Hematopoietic multipotent progenitor cell treated with erythropoietin and hydrocortisone succinate and interleukin-3 and kit ligand, for 6 days (in vitro differentiated cells): ENCODE measurements at regions not wholly inside any gene's neighbourhood (a gene's known extent, or its start where the extent isn't known, plus 50 kb on each side); places are given as distances from the start of the nearest gene placed in this dataset.
A peak's percentile ranks its signal among the peaks of the same experiment; 100 is the strongest.

ENCODE experiments used
- DNase-seq: peaks from one replicate; pipeline ENCODE4 v3.0.0-alpha.2; 2015

DNA sequence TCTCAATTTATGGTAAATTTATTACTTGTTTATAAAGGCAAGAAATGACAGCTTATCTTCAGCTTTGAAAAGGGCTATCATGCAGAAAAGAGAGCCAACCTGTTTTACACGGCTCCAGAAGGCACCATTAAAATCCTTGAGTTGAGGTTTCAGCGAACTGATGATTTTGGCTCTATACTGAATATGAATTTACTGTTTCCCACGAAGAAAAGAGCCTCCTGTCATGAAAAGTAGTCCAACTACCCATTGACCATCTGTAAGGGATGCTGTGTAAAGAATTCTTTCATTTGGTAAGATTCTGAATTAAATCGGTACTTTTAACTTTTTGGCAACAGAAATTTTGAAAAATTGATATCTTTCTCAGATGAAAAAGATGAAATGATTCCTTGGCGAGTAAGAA lies 657.6 kb upstream of the ZNF608 start:
- no peak for DNase-seq

DNA sequence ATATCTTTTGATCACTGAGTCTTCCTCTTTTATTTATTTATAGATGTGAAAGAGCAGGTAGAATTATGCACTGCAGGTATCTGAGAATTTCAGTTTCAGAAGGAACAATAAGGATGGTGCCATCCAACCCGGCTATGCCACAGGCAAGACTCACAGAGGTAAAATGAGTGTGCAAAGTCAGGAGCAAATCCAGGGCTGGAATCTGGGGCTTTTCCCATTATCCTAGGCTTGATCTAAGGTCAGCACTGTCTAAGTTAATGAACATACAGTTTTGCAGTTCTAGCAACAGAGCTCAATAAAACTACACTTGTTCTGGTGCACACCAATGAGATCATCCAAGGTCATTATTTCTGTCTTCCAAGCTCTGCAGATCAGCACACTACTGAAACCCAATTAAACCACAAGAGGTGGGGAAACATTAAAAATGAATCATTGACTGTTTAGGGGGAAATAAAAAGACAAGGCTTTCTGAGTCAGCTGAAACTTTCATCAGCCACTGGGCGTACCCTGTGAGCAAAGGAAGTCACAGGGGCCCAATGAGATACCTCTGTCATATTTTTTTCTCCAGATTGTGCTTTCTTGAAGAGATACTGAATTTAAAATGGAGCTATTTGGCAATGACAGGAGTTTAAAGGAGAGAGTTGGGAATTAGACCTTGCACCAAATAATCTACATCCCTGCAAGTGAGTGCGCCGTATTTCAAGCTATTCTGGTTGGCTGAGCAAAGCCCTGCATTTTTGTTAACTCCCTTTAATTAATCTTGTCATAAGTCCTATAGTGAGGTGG lies 662.2 kb upstream of the ZNF608 start:
- no peak for DNase-seq

GRCh38 chr5:125409234-125409860 lies 662.9 kb upstream of the ZNF608 start:
- DNase-seq, result no peak

DNA sequence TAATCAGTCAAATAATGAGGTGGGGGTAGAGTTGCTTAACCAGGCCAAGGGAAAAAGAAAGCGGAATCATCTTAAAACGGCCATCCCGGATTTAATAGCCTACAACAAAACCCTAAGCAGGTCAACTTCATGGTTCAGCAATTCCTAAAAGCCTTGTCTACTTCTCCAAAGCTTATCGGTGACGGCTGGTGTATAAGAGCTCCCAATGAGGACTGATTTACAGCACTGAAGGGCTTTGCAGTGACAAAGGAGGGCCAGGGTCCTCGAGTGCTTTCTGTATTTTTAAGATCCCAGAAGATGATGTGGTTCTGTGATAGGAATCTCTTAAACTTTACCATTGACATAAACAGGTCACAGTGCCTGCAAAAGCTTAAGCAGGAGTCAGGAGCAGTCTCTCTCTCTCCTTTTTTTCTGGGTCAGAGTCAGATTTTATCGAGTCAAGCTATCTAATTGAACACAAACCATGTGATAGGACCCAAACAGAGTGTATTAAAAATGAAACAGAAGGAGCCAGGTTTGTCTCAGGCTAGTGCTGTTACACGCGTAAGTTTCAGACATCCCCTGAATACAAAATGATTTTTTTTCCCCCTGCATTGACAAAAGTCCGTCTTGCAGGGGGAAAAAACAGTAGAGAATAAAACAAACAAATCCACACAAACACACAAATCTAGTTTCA lies 663.6 kb upstream of the ZNF608 start:
- DNase-seq, result no peak

DNA sequence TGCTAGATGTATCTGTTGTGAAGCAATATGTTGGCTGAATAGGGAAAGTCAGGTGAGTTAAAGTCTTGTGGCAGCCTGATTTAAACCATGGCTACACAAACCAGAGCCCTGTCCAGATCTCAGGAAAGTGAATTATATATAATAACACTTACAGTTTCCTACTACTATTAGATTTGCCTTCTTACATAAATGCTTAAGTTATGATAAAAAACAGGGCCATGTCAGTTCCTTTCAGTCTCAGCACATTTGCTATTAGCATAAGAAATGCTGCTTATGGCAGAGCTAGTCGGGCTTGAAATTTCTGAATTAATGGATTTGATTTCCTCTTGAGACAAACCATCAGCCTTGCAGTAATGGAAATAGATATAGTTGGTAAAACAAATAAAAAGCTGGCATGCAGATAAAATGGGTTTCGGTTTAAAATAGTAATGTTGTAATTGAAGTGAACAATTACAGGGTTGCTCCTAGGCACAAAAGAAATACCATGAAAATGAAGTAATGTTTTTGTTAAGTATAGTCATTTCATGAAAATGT lies 664.2 kb upstream of the ZNF608 start:
- DNase-seq, result no peak

DNA sequence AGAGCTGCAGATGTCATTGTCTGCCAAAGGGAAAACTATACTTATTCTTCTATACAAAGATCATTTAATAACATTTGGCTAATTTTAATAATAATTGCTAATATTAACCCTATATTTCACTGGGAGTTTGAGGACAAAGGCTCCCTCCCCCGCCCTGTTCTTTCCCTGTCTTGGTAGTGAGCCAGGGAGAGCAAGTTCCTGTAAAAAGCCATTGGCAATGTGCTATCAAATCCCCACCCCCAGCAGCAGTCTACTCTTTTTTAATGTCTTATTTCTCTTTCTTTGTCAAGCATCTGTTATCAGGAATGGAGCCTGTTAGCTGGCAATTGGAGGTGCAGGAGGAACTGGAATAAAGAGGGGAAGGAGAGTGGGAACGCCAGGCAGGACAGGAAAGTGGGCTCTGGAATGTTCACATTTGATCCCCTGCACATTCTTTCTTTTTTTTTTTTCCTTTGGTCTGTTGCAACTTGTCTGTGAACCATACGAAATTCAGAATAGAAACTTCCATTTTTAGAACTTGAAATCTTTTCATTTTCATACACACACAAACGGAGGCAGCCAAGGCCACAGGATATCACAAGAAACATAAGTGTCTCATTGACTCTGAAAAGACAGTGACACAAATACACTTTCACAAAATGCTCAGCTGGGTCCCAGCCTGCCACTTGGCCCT lies 664.8 kb upstream of the ZNF608 start:
- DNase-seq, result no peak

GRCh38 chr5:125411744-125412560 lies 665.5 kb upstream of the ZNF608 start:
- no peak for DNase-seq

DNA sequence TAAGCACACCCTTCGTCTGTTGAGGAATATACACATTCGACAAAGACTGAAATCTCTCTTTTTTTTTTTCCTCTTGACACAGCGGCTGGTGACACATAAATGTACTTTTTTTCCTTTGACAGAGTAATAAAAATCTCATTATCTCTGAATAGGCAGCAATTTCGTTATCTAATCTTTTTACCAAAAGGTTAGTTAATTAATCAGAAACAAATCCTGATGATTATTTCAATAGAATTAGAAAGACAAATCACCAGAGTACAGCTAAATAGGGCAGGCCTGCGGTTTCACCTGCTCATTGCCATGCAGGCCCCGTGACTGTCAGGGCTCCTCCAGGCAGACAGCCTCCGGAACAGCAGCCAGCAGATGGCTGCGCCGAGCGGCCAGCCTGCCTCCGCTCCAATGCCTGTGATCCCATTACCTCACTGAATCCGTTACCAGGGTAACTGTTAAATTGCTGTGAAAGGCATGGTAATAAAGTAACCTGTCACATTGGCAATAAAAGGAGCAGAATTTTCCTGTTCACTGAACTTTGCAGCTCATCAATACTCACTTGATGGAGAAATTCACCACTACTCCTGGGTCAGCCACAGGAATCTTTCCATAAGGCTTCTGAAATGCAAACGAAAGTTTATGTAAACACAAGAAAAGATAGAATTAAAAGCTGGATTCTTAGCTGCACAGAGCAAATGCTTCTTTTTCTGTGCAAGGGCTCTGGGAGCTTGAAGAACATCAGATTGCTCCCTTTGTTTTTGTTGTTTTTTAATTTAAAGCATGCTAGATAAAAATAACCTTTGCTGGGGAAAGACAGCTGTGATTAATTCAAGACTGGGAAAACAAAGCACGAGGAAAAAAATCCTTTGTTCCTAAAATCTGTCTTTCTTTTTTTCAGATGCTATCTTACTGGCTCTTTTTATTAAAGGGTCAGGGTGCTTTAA lies 666.4 kb upstream of the ZNF608 start:
- DNase-seq, result peak; percentile 3

DNA sequence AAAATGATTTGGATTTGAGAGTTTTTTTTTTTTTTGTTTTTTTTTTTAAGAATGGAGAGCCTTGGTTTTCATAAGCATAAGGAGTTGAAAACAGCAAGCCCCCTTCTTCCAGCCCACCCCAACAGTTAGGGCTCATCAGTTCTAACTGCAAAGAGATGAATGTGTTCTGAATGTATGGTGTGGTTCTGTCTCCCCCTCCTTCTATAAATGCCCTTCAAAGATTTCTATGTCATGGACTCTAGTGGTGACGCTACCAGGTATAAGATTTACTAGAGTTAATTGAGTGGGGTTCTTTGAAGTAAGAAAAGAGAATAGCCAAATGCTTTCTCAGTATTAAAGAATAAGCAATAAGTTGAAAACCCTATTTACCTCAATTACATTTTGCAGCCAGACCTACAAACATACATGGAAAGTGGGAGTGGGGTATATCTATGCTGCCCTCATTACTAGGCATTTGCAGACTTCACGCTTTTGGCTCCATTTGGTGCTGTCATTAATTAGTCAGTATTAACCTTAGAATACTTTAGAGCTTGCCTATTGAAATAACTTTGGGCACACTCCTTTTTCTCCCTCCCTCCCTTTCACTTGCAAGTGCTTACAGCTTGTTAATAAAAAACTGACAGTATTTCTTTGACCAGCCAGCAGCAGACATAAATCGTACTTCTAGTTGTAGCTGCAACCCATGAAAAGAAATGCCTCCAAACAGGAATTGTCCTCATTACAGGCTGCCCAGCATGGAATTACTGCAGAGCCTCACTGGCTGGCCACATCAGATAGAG lies 667.2 kb upstream of the ZNF608 start:
- no peak for DNase-seq

- DNase-seq, result no peak
These were observed 668.7 kb upstream of the ZNF608 start for GRCh38 chr5:125415126-125415525.

DNA sequence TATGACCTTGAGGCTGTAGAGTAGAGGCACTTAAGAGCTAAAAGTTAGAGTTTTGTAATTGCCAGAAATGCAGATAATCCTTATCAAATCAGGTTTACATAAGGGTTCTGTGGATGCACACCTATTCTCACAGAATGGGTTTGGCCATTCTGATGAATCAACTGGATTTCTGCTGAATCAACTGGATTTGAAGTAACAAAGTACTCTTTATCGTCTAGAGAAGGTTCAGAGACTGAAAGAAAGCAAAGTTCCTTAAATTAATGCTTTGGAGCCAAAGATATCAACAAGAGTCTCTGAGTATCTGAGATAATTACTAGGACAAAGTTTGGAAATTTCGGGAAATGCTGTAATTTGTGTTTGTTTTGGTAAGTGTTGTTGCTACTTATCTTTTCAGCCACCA lies 669.6 kb upstream of the ZNF608 start:
- no peak for DNase-seq

GRCh38 chr5:125421006-125421405 lies 674.6 kb upstream of the ZNF608 start:
- DNase-seq, result no peak

DNA sequence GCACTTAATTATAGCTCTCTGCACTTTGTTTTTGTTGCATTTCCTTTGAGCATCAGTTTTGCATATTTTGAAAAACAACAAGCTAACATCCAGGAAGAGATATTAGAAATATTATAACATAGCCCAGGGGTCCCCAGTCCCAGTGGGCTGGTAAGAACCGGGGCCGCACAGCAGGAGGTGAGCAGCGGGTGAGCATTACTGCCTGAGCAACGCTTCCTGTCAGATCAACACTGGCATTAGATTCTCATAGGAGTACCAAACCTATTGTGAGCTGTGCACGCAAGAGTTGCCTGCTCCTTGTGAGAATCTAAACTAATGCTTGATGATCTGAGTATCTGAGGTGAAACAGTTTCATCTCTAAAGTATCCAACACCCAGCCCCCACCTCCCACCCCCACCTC lies 675.9 kb upstream of the ZNF608 start:
- DNase-seq, result no peak

DNA sequence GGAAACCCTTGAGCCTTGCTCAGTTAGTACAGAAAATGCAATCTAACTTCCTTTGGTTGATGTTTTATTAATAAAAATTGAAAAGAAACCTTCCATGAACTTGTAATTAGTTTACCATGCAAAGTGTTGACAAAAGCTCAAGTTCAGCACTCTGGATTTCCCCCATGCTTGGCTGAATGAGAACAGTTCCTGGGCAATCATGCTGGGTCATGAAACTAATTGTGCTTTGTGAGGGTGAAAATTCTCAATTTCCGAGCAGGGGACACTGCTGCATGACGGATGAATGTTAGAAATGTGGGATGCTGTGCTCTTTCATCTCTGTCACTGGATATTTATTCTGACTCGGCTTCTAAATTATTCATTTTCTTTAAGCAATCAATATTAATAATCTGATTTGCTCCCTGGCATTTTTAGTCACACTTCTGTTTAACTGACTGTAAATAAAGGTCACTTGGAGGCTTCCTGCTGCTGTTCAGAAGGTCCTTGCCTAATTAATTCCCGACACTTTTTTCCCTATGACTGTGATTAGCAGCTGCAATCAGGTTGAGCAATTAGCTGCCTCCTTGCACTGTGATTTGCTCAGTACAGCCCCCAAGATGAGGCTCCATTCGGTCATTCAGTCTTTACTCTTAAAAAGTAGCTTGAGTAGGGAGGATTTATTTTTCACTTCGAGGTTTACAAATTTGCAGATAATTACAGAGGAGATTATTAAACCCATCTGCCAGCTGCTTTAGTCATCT lies 678.1 kb upstream of the ZNF608 start:
- no peak for DNase-seq

- DNase-seq, result no peak
These were observed 683.1 kb upstream of the ZNF608 start for GRCh38 chr5:125429498-125429897.

GRCh38 chr5:125433457-125433856 lies 687.0 kb upstream of the ZNF608 start:
- DNase-seq, result no peak

DNA sequence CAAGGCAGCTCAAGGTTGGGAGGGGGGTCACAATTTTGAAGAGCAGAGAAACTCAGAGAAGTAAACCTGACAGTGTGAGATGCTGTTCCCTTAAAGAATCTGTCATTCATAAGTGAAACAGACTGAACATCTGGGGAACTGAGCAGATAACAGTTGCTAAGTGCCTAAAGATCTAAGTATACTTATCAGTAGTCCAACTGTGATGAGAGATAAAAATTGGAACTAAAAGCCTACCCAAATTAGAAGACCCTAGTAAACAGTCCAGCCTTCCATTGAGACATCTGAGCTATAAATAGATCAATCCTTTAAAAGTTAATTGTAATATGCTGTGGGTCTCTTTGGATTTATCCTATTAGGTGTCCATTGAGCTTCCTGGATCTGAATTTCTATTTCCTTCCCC lies 692.8 kb upstream of the ZNF608 start:
- no peak for DNase-seq

DNA sequence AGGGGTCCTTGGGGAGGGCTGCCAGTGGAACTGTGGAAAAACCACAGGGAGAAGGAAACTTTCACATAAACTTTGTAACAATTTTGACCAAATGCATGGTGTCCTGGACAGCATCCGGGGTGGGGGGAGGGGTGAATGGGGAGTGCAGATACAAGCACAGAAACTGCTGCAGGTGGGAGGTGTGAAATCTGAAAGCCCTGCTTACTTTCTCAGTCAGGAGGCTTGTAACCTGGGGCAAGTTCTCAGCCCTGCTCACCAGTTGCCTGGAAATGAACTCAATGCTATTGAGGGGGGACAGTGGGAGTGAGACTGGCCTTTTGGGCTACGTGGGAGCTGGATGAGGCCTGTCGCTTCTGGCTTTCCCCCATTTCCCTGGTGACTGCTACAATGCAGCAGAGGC lies 694.5 kb upstream of the ZNF608 start:
- no peak for DNase-seq

DNA sequence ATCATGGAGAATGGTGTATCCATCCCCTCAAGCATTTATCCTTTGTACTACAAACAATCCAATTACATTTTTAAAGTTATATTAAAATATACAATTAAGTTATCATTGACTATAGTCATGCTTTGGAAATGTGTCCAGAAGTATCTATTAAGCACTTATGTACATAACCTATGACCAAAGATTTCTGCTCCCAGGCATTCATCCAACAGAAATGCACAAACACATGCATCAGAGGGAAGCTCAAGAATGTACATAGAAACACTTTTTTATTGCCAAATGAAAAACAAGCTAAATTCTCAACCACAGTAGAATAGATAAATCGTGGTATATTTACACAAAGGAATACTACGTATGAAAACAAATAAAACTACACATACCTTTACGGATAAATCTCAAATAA lies 700.5 kb upstream of the ZNF608 start:
- DNase-seq, result no peak

DNA sequence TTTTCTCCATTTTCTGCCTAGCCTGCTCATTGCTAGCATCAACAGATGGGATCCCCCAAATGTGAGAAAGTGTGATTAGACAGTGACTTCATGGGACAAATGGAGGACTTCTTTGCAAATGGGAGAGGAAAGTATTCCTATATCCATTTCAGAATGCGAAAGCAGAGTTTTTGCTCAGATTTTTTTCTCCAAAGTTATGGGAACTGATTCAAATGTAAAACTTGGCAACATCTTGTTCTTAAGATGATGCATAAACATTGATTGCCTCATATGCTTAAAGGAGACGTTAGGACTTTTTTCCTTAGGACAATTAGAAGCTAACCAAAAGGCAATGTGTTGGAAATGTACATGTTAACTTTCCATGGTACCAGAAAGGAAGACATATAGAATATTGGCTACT lies 704.3 kb upstream of the ZNF608 start:
- DNase-seq, result no peak
